ENCODE measurements at regions not wholly inside any gene's neighbourhood (a gene's known extent, or its start where the extent isn't known, plus 50 kb on each side); places are given as distances from the start of the nearest gene placed in this dataset.

DNA sequence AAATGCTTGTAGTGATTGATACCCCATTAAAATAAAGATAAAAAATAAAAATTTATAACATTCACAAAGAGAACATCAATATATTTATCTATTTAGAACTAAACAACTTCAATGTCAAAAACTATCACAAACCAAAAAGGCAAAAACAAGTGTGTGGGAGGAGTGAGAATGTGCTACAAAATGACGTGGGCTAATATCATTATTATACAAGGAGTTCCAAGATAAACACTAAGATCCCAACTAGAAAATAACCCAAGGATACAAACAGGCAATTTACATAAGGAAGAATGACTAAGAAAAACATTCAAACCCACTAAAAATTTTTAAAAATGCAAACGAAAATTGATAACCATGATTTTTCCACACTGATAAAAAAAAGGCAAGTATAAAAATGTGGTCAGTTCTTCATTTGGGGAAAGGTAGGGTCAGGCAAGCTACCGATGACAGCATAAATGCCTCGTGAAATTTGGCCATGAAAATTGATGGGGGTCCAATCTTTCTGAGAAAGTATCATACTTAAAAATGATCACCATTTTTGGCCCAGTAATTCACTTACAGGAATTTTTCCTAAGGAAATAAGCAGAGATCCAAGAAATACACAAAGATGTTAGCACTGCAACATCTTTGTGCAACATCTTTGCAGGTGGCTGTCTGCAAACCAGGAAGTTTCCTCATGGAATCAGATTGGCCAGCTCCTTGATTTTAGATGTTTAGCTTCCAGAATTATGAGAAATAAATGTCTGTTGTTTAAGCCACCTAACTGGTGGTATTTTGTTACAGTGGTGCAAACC, 140.2 kb downstream of the TMEM200A start:
- TF ChIP-seq, protein P1, sequence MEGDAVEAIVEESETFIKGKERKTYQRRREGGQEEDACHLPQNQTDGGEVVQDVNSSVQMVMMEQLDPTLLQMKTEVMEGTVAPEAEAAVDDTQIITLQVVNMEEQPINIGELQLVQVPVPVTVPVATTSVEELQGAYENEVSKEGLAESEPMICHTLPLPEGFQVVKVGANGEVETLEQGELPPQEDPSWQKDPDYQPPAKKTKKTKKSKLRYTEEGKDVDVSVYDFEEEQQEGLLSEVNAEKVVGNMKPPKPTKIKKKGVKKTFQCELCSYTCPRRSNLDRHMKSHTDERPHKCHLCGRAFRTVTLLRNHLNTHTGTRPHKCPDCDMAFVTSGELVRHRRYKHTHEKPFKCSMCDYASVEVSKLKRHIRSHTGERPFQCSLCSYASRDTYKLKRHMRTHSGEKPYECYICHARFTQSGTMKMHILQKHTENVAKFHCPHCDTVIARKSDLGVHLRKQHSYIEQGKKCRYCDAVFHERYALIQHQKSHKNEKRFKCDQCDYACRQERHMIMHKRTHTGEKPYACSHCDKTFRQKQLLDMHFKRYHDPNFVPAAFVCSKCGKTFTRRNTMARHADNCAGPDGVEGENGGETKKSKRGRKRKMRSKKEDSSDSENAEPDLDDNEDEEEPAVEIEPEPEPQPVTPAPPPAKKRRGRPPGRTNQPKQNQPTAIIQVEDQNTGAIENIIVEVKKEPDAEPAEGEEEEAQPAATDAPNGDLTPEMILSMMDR (conservative IDR thresholded peaks at IDR 0.05), result no peak
- no peak for TF ChIP-seq EZH2 (IDR thresholded peaks at IDR 0.05; ENCODE audit: low read depth)

Data from PC-9 (cell line).